Heart left ventricle (tissue), 13 donors: ENCODE measurements at regions not wholly inside any gene's neighbourhood (a gene's known extent, or its start where the extent isn't known, plus 50 kb on each side); places are given as distances from the start of the nearest gene placed in this dataset.

Experiments used
- CTCF ChIP-seq, 12 donors: fragments of 200-600 bp; sonication (generic) in 4 of 12; IDR thresholded peaks; one replicate each; pipeline versions ENCODE4 v1.5.0 to v1.8.0; 2018 to 2022; ENCODE audit warnings: antibody characterized with exemption in 12 of 12, mild to moderate bottlenecking in 5 of 12
- POLR2A ChIP-seq, 2 donors: fragments of 450-650 bp; IDR thresholded peaks; one replicate each; pipeline ENCODE4 v1.6.1; 2017; ENCODE audit warnings: antibody characterized with exemption in 2 of 2, mild to moderate bottlenecking in 2 of 2, moderate library complexity in 2 of 2
- donor health status: ischemic (EF 13 %, LVEDD 7.1; RV severe dilation, severe dysfunction).
- donor health status: DM: no; HTN: yes; CAD: no.
- donor health status: DM: no; HTN: no; CAD: no.
- donor health status: ischemic (EF 25% LVEDD 6.9; RV normal size, moderate dysfunction).
- donor health status: ischemic (EF 25% LVEDD 5.7; RV mildly dilated, moderate dysfunction).
- donor health status: ischemic (EF 35%, LVEDD 5.7; RV mildly dilated, moderate dysfunction).
- donor health status: nonischemic (EF 11% LVEDD 7.7; RV severe dilation, severe dysfunction).
- donor health status: DM: yes; HTN: yes; CAD: no.
- donor health status: PGD.
- donor health status: ischemic (EF 29% LVEDD 5.4; RV normal size, mild dysfunction).
- donor health status: nonischemic (EF 23%, LVEDD 6.1; RV moderate dilation, normal function).

GRCh38 chr6:69456086-69456485 lies 340.7 kb downstream of the LMBRD1 start:
- no peak for TF ChIP-seq CTCF (IDR thresholded peaks at IDR 0.05)
- TF ChIP-seq POLR2A (IDR thresholded peaks at IDR 0.05) = no peak
